ENCODE measurements at regions not wholly inside any gene's neighbourhood (a gene's known extent, or its start where the extent isn't known, plus 50 kb on each side); places are given as distances from the start of the nearest gene placed in this dataset.
A peak's percentile ranks its signal among the peaks of the same experiment; 100 is the strongest.
"Not testable (repeated sequence)": the region's sequence is repeated elsewhere in the genome, so short reads cannot be mapped to it uniquely, and the experiment has no call there.

DNA sequence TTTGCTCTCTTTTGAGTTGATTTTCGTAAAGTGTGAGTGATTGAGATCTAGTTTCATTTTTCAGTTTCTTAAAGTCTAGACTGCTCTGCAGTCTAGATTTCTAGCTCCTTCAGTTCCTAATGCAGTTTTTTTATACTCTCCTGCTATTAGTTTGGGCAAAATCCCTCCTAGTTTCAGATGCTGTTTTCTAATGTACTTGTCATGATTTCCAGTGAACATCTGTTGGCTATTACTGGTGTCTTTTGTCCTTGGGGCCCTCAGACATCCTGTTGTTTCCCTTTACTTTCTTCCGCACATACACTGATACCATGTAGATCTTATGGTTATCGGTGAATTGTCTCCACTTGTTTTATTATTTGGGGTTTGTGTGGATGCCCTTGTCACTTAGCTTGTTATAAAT is 292.1 kb downstream of the TDRD3 start:
- no peak for DNase-seq (ENCODE audit: low read depth)

- no peak for DNase-seq (ENCODE audit: low read depth)
Measured at GRCh38 chr13:60679928-60680694, 283.1 kb downstream of the TDRD3 start.

DNA sequence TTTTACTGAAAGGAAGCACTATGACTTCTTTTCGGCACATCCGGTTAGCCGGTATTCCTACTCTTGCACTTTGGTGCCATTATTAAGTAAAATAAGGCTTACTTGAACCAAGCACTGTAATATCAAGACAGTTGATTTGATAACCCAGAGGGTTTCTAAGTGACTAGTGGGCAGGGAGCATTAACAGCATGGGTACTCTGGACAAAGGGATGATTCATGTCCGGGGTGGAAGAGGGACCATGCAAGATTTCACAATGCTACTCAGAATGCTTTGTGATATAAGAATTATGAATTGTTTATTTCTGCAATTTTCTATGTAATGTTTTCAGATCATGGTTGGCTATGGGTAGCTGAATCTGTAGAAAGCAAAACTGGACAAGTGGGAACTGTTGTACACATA is 282.1 kb downstream of the TDRD3 start:
- DNase-seq (ENCODE audit: low read depth), result no peak

DNA sequence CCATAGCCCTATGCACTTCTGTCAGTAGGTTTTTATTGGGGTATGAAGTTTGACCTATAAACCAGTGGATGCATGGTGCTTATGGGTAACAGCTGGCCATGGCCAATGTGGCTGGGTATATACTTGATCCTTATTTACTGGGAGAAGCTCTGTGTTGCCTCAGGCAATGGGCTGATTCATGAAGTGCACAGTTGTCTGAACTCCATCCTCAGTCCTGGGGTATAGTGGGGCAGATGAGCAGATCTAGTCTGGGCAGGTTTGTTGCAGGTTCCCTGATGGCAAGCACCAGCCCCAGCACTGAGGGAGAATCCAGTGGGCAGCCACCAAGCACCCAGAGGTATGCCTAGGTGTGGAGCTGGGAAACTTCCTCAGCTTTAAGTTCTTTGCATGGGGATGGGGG is 274.4 kb downstream of the TDRD3 start:
- no peak for DNase-seq (ENCODE audit: low read depth)

DNA sequence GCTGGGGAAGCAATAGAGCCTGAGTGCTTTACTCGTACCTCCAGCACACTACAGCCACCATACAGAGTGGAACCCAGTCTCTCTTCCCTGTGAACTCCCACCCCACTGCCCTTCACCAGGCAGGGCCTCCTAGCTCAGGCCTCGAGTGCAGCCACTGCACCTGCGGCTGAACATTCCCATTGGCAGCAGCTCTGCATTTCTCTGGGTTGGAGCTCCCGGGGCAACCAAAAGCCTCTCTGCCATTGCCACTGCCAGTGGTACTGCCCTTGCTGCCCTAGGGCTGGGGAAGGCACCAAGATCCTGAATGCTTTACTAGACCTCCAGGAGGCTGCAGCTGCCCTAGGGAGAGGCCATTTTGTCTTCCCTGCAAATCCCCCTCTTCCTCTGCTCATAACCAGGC is 266.8 kb downstream of the TDRD3 start:
- no peak for DNase-seq (ENCODE audit: low read depth)

DNA sequence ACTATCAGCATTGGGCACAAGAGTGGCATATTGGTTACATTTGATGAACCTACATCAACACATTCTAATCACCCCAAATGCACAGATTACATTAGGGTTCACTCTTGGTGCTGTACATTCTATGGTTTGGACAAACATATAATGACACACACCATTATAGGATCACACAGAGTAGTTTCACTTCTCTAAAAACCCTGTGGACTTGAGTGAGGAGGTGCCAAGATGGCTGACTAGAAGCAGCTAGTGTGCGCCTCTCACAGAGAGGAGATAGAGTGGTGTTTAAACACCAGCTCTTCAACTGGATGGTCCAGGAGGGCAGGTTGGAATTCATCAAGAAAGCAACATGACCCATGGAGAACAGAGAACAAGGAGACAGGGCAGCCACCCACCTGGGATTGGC is 265.6 kb downstream of the TDRD3 start:
- DNase-seq (ENCODE audit: low read depth), result no peak

DNA sequence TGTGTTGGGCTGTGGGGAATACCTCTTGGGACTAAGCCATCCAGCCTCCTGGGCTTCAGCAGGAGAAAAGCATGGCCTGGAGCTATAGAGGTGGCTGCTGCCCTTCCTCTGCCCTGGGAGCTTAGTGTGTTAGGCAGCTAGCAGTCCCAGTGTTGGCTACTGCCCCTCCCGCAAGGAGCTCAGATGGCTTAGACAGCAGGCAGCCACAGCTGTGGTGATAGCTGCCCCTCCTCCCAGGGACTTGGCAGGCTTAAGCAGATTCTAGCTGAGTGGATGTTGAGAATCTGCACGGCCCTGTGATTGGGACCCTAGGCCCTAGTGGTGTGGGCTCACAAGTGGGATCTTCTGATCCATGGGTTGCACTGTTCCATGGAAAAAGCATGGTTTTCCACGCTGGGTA is 264.5 kb downstream of the TDRD3 start:
- DNase-seq (ENCODE audit: low read depth), result no peak

GRCh38 chr13:60657586-60657985 is 260.6 kb downstream of the TDRD3 start:
- DNase-seq (ENCODE audit: low read depth), result not testable (repeated sequence)

DNA sequence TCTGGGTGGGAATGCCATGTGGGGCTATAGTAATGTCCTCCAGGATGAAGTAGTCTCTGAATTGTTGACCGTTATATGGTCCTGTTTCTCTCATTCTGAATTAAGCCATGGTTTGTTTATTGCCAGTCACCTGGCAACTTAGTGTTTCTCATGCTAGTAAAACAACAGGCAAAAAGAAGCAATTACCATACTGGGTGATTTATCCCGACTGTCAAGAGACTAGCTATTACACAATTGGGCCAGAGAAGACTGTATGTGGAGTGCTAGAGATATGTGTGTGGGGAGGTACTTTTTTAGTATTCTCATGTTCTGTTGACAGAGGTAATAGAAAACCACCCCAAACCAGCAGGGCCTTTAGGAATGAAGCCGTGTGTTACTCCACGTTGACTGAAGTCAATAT is 258.2 kb downstream of the TDRD3 start:
- DNase-seq (ENCODE audit: low read depth), result no peak

DNA sequence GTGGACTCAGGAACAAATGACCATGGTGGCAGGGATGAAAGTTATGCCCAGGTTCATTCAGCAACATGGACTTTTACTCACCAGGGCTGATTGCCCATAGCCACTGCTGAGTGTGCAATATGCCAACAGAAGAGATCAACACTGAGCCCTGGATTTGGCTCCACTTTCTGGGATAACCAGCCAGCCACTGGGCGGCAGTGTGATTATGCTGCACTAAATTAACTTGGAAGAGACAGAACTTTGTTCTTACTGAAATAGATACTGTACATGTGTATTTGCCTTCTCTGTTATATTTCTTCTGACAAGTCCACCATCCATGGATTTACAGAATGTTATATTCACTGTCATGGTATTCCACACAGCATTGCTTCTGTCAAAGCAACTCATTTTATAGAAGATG is 257.4 kb downstream of the TDRD3 start:
- peak; percentile 11 for DNase-seq (ENCODE audit: low read depth)

- DNase-seq (ENCODE audit: low read depth), result no peak
Measured at GRCh38 chr13:60647547-60647946, 250.5 kb downstream of the TDRD3 start.

DNA sequence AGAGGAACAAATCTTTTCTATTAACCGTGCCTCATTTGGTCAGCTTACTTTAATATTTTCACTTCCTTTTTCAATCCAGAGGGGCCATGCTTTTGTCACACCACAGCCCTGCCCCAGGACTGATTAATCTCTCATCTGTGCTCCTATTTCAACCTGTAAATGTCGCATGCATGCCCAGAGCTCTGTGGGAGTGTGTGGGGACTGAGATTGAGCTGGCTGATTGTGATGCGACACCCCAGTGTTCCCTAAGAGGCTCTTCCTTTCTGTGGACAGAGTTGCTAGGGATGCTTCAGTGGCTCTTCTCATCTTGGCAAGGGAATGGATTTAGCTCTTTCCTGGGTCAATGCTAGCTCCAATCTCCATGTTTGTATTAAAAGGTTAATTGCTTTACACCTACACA is 249.6 kb downstream of the TDRD3 start:
- no peak for DNase-seq (ENCODE audit: low read depth)

DNA sequence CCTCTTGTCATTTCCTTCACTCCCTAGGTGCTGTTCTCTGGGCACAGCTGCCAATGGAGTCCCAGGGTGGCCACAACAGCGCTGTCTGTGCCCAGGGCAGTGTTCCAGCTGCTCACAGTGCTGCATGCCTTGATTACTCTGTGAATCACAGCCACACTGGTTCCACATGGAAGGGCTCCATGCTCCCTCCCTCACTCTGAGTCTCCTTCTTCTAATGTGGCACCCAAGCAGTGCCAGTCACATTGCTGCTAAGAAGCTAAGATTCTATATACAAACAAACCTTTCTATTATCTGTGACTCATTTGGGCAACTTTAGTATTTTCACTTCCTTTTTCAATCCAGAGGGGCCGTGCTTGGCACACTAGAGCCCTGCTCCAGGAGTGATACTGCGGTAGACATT is 248.7 kb downstream of the TDRD3 start:
- DNase-seq (ENCODE audit: low read depth), result no peak

DNA sequence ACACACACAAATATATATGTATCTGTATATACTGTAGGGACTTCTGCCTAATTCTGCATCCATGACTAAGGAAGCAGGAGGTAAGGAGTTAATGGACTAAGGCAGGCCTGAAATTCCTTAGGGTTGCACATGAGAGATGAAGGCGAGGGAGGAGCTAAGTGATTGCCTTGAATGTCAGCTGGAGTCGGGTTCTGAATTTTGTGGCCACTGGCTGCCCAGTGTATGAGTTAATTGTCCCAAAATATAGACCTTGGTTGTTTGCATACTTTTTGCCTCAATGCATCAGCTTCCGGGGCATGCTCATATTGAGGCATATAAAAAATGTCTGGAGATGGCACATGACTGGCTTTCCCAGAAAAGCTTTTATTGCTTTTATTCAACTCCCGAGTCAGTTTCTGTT is 245.5 kb downstream of the TDRD3 start:
- DNase-seq (ENCODE audit: low read depth), result no peak

DNA sequence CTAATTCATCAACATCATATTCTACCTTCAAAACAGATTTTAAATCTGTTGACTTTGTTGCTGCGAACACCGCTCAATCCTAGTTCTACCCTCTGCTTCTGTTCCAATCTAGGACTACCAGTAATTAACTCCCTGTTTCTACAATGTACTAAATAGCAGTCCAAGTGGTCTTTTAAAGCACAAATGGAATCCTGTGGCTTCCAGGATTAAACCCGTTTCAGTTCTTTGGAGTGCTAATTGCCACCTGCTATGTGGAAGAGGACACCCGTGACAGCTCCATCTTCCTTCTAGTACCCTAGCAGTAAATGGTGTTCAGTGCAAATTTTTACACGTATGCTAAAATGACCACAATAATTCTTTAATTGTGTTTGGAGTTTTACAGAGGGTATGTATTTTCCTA is 232.1 kb downstream of the TDRD3 start:
- no peak for DNase-seq (ENCODE audit: low read depth)

- peak; percentile 48 for DNase-seq (ENCODE audit: low read depth)
Measured at GRCh38 chr13:60627071-60627686, 230.2 kb downstream of the TDRD3 start.

All from ELR (cell line).